Hematopoietic multipotent progenitor cell (in vitro differentiated cells): ENCODE measurements at regions not wholly inside any gene's neighbourhood (a gene's known extent, or its start where the extent isn't known, plus 50 kb on each side); places are given as distances from the start of the nearest gene placed in this dataset.
"Not testable (repeated sequence)": the region's sequence is repeated elsewhere in the genome, so short reads cannot be mapped to it uniquely, and the experiment has no call there.

Source experiments
- DNase-seq, 3 donors: peaks; one replicate each; pipeline ENCODE4 v3.0.0-alpha.2; 2011 to 2015; ENCODE audit warnings: low read depth in 2 of 3, low spot score in 2 of 3

GRCh38 chr11:71103266-71103665 is 149.1 kb downstream of the SHANK2 start:
- DNase-seq, result no peak

GRCh38 chr11:71102251-71102995 is 150.0 kb downstream of the SHANK2 start:
- DNase-seq, result no peak

- no peak for DNase-seq
Measured at GRCh38 chr11:71101606-71102005, 150.8 kb downstream of the SHANK2 start.

- no peak for DNase-seq
Measured at GRCh38 chr11:71101046-71101445, 151.3 kb downstream of the SHANK2 start.

- DNase-seq, result no peak
Measured at GRCh38 chr11:71098776-71099175, 153.6 kb downstream of the SHANK2 start.

GRCh38 chr11:71097506-71098240 is 154.7 kb downstream of the SHANK2 start:
- no peak for DNase-seq

- no peak for DNase-seq
Measured at GRCh38 chr11:71096751-71097388, 155.5 kb downstream of the SHANK2 start.

- no peak for DNase-seq
Measured at GRCh38 chr11:71095294-71095850, 157.0 kb downstream of the SHANK2 start.

- no peak for DNase-seq
Measured at GRCh38 chr11:71094296-71095077, 157.9 kb downstream of the SHANK2 start.

- DNase-seq, result no peak
Measured at GRCh38 chr11:71093783-71094182, 158.6 kb downstream of the SHANK2 start.

GRCh38 chr11:71091506-71092265 is 160.7 kb downstream of the SHANK2 start:
- DNase-seq, result no peak

- DNase-seq, result no peak
Measured at GRCh38 chr11:71089571-71089970, 162.8 kb downstream of the SHANK2 start.

GRCh38 chr11:71088314-71089215 is 163.8 kb downstream of the SHANK2 start:
- not testable (repeated sequence) for DNase-seq

- DNase-seq, result peak in 1 of 3 donors; percentile 23
Measured at GRCh38 chr11:71086687-71087258, 165.6 kb downstream of the SHANK2 start.

- no peak for DNase-seq
Measured at GRCh38 chr11:71084306-71085012, 167.9 kb downstream of the SHANK2 start.

GRCh38 chr11:71083105-71083504 is 169.3 kb downstream of the SHANK2 start:
- no peak for DNase-seq

GRCh38 chr11:71082454-71082853 is 169.9 kb downstream of the SHANK2 start:
- no peak for DNase-seq

- no peak for DNase-seq
Measured at GRCh38 chr11:71081704-71082230, 170.6 kb downstream of the SHANK2 start.
